Heart right ventricle (tissue), 16 donors: ENCODE measurements at regions not wholly inside any gene's neighbourhood (a gene's known extent, or its start where the extent isn't known, plus 50 kb on each side); places are given as distances from the start of the nearest gene placed in this dataset.
A peak's percentile ranks its signal among the peaks of the same experiment; 100 is the strongest.

Source experiments
- ATAC-seq, 8 donors: fragments of 200-7000 bp; cut with Tn5 transposase; one replicate each; pipeline ENCODE4 v1.9.1; 2020; ENCODE audit warnings: mild to moderate bottlenecking in 8 of 8, moderate library complexity in 8 of 8, moderate number of reproducible peaks in 1 of 8
- DNase-seq, 2 donors: peaks; one replicate each; pipeline ENCODE4 v3.0.0-alpha.2; 2020
- H3K27ac ChIP-seq, 10 donors: fragments of 200-600 bp; sonication (generic) in 2 of 10; one replicate each; pipeline versions ENCODE4 v1.5.0 to v1.8.0; 2020 to 2022; ENCODE audit warnings: mild to moderate bottlenecking in 3 of 10
- H3K27me3 ChIP-seq, 7 donors: fragments of 200-600 bp; one replicate each; pipeline ENCODE4 v1.8.0; 2021 to 2022; ENCODE audit warnings: mild to moderate bottlenecking in 2 of 7
- H3K36me3 ChIP-seq, 9 donors: fragments of 200-600 bp; sonication (generic) in 1 of 9; one replicate each; pipeline versions ENCODE4 v1.5.0 to v1.8.0; 2020 to 2022; ENCODE audit warnings: mild to moderate bottlenecking in 2 of 9
- H3K4me1 ChIP-seq, 9 donors: fragments of 200-600 bp; sonication (generic) in 1 of 9; one replicate each; pipeline versions ENCODE4 v1.5.0 to v1.8.0; 2020 to 2022; ENCODE audit warnings: mild to moderate bottlenecking in 4 of 9
- H3K4me3 ChIP-seq, 10 donors: fragments of 200-600 bp; sonication (generic) in 2 of 10; one replicate each; pipeline versions ENCODE4 v1.5.0 to v1.8.0; 2020 to 2022; ENCODE audit warnings: mild to moderate bottlenecking in 7 of 10, moderate library complexity in 2 of 10
- H3K9me3 ChIP-seq, 11 donors: fragments of 200-600 bp in 10 of 11; sonication (generic) in 2 of 11; one replicate each; pipeline versions ENCODE4 v1.5.0 to v1.8.0; 2013 to 2022; ENCODE audit warnings: mild to moderate bottlenecking in 2 of 11, control low read depth in 1 of 11, moderate library complexity in 1 of 11
- WGBS, 2 donors: extraction: QIAGEN DNeasy Blood & Tissue Kit; methylation state at CpG; one replicate each; pipeline ENCODE4 v1.1.7; 2013; ENCODE audit warnings: inconsistent platforms in 1 of 2; 5-methylcytosine and 5-hydroxymethylcytosine counted together
- intact Hi-C, 10 donors: fragments of 100-400 bp; cut with DNase I; formaldehyde crosslinking; loops; one replicate each; pipeline versions ENCODE4 v1.11.1 to v1.14.2; 2022
- TF ChIP-seq, protein P1 (sequence below), 9 donors: fragments of 200-600 bp; sonication (generic) in 2 of 9; IDR thresholded peaks; one replicate each; pipeline versions ENCODE4 v1.5.0 to v1.8.0; 2021 to 2022; ENCODE audit warnings: antibody characterized with exemption in 9 of 9, mild to moderate bottlenecking in 5 of 9, moderate library complexity in 1 of 9
- donor health status: Arrhythmogenic right ventricular cardiomyopathy.
- donor health status: ischemic (EF 13 %, LVEDD 7.1; RV severe dilation, severe dysfunction).
- donor health status: healthy with polysubstance abuse.
- donor health status: DM: no; HTN: yes; CAD: no.
- donor health status: DM: no; HTN: no; CAD: no.
- donor health status: ischemic (EF 25% LVEDD 6.9; RV normal size, moderate dysfunction).
- donor health status: ischemic (EF 25% LVEDD 5.7; RV mildly dilated, moderate dysfunction).
- donor health status: healthy.
- donor health status: DM: yes; HTN: yes; CAD: no.
- donor health status: Ischemic cardiomyopathy.
- donor health status: ischemic (EF 35%, LVEDD 5.7; RV mildly dilated, moderate dysfunction).
- donor health status: nonischemic (EF 11% LVEDD 7.7; RV severe dilation, severe dysfunction).
- donor health status: DM: yes; HTN: yes; CAD: no.
- donor health status: PGD.
- donor health status: ischemic (EF 29% LVEDD 5.4; RV normal size, mild dysfunction).
- donor health status: nonischemic (EF 23%, LVEDD 6.1; RV moderate dilation, normal function).

DNA sequence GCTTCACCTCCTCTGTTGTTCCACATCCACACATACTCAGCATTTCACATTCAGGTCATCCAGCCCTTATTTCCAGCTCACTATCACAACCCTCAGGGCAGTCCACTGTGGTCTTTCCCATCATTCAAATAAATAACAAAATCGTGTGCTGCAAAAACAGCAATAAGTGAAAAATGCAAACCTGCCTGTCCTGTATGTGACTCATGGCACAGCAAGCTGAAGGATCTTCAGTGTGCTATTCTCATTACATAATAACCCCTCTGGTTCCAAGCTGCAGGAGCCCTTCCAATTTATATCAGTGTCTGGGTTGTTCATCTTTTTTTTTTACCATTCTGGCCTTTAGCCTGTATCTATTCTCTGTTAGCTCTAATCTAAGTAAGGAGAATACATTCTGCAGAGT lies 185.3 kb upstream of the UBE2E2 start:
- DNase-seq, result no peak
- peaks cover 0 to 7% (median 0%) of the 10 kb centered on the region in 9 donors for H3K4me1 ChIP-seq
- ATAC-seq, result peak in 1 of 8 donors; percentile 52
- WGBS, 2 donors, result 48 to 67% methylated on average over 1 of the region's 1 CpG
- peaks cover 0 to 10% (median 0%) of the 10 kb centered on the region in 11 donors for H3K9me3 ChIP-seq
- no peak overlapping the region for H3K27ac ChIP-seq
- no peaks in the 10 kb centered on the region for H3K36me3 ChIP-seq
- H3K27me3 ChIP-seq, result peaks cover 0 to 3% (median 0%) of the 10 kb centered on the region in 7 donors
- H3K4me3 ChIP-seq, result no peak overlapping the region
- TF ChIP-seq, protein P1, sequence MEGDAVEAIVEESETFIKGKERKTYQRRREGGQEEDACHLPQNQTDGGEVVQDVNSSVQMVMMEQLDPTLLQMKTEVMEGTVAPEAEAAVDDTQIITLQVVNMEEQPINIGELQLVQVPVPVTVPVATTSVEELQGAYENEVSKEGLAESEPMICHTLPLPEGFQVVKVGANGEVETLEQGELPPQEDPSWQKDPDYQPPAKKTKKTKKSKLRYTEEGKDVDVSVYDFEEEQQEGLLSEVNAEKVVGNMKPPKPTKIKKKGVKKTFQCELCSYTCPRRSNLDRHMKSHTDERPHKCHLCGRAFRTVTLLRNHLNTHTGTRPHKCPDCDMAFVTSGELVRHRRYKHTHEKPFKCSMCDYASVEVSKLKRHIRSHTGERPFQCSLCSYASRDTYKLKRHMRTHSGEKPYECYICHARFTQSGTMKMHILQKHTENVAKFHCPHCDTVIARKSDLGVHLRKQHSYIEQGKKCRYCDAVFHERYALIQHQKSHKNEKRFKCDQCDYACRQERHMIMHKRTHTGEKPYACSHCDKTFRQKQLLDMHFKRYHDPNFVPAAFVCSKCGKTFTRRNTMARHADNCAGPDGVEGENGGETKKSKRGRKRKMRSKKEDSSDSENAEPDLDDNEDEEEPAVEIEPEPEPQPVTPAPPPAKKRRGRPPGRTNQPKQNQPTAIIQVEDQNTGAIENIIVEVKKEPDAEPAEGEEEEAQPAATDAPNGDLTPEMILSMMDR (IDR thresholded peaks at IDR 0.05), result no peak
- intact Hi-C loops, result no loop called here

GRCh38 chr3:23019596-23020300 lies 183.4 kb upstream of the UBE2E2 start:
- peaks cover 0 to 7% (median 0%) of the 10 kb centered on the region in 9 donors for H3K4me1 ChIP-seq
- peaks cover 0 to 3% (median 0%) of the 10 kb centered on the region in 7 donors for H3K27me3 ChIP-seq
- H3K4me3 ChIP-seq, result no peak overlapping the region
- intact Hi-C loops, result no loop called here
- TF ChIP-seq, protein P1 (IDR thresholded peaks at IDR 0.05), result no peak
- ATAC-seq (peak in 2 of 8 donors; percentile 11 to 29), DNase-seq (no peak)
- H3K27ac ChIP-seq, result no peak overlapping the region
- WGBS, 2 donors, result 35 to 44% methylated on average over 4 of the region's 4 CpGs
- H3K9me3 ChIP-seq, result peaks cover 0 to 19% (median 0%) of the 10 kb centered on the region in 11 donors
- H3K36me3 ChIP-seq, result no peaks in the 10 kb centered on the region

DNA sequence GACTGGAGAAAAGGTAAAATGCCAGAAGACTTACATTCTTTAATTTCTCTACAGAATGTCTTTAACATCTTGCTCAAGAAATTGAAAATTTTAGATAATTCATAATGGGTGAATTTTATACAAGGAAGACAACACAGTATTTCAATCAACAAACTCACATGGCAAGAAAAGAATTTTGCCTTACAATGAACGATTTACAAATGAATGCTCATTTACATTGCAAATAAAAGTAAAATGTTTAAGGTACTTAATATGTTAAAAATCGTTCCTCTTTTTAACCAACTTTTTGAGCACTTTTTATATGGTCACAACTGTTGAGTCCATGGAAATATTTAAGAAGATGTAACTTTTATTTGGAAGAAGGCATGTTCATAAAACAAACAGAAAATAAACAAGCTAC lies 174.8 kb upstream of the UBE2E2 start:
- Histone ChIP-seq H3K27ac (no peak overlapping the region), H3K36me3 (no peaks in the 10 kb centered on the region), H3K27me3 (no peaks in the 10 kb centered on the region), H3K4me3 (no peak overlapping the region), H3K9me3 (peaks cover 0 to 36% (median 0%) of the 10 kb centered on the region in 11 donors), H3K4me1 (no peaks in the 10 kb centered on the region)
- ATAC-seq (no peak), DNase-seq (no peak)
- intact Hi-C loops, result no loop called here
- WGBS, 2 donors, result 45 to 49% methylated on average over 2 of the region's 2 CpGs
- TF ChIP-seq, protein P1 (IDR thresholded peaks at IDR 0.05), result no peak

- Histone ChIP-seq H3K4me3 (no peak overlapping the region), H3K27ac (no peak overlapping the region), H3K9me3 (peaks cover 0 to 33% (median 0%) of the 10 kb centered on the region in 11 donors), H3K4me1 (no peaks in the 10 kb centered on the region), H3K27me3 (peaks cover 0 to 3% (median 0%) of the 10 kb centered on the region in 7 donors), H3K36me3 (no peaks in the 10 kb centered on the region)
- intact Hi-C loops, result no loop called here
- no peak for DNase-seq
- 45 to 49% methylated on average over 2 of the region's 2 CpGs for WGBS, 2 donors
- ATAC-seq, result no peak
- TF ChIP-seq, protein P1 (IDR thresholded peaks at IDR 0.05), result no peak
Observed at GRCh38 chr3:23029001-23029400, 174.1 kb upstream of the UBE2E2 start.
